ENCODE measurements at regions not wholly inside any gene's neighbourhood (a gene's known extent, or its start where the extent isn't known, plus 50 kb on each side); places are given as distances from the start of the nearest gene placed in this dataset.
"Not testable (repeated sequence)": the region's sequence is repeated elsewhere in the genome, so short reads cannot be mapped to it uniquely, and the experiment has no call there.

- TF ChIP-seq POLR2A (IDR thresholded peaks at IDR 0.05), result no peak
- TF ChIP-seq, protein P1, sequence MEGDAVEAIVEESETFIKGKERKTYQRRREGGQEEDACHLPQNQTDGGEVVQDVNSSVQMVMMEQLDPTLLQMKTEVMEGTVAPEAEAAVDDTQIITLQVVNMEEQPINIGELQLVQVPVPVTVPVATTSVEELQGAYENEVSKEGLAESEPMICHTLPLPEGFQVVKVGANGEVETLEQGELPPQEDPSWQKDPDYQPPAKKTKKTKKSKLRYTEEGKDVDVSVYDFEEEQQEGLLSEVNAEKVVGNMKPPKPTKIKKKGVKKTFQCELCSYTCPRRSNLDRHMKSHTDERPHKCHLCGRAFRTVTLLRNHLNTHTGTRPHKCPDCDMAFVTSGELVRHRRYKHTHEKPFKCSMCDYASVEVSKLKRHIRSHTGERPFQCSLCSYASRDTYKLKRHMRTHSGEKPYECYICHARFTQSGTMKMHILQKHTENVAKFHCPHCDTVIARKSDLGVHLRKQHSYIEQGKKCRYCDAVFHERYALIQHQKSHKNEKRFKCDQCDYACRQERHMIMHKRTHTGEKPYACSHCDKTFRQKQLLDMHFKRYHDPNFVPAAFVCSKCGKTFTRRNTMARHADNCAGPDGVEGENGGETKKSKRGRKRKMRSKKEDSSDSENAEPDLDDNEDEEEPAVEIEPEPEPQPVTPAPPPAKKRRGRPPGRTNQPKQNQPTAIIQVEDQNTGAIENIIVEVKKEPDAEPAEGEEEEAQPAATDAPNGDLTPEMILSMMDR (IDR thresholded peaks at IDR 0.05), result no peak
- intact Hi-C loops (cut with DNase I; ENCODE audit: low total_unique reads), result no loop called here
- 83 to 84% methylated on average over 3 of the region's 3 CpGs for WGBS, 2 donors
- no peaks in the 10 kb centered on the region for H3K9me3 ChIP-seq
- H3K27me3 ChIP-seq, result no peaks in the 10 kb centered on the region
- no peaks in the 10 kb centered on the region for H3K36me3 ChIP-seq (ENCODE audit: low read depth, missing control alignments)
- H3K27ac ChIP-seq, result no peak overlapping the region
- no peak overlapping the region for H3K4me3 ChIP-seq
- H3K4me1 ChIP-seq, result no peaks in the 10 kb centered on the region
- DNase-seq, result no peak
Measured at GRCh38 chr16:21341101-21341500, 63.0 kb upstream of the CRYM start.

- Histone ChIP-seq H3K9me3 (no peaks in the 10 kb centered on the region), H3K4me3 (no peak overlapping the region), H3K4me1 (no peaks in the 10 kb centered on the region), H3K36me3 (ENCODE audit: low read depth, missing control alignments) (no peaks in the 10 kb centered on the region), H3K27me3 (no peaks in the 10 kb centered on the region), H3K27ac (no peak overlapping the region)
- no peak for DNase-seq
- intact Hi-C loops (cut with DNase I; ENCODE audit: low total_unique reads), result no loop called here
- TF ChIP-seq, protein P1 (IDR thresholded peaks at IDR 0.05), result no peak
- TF ChIP-seq POLR2A (IDR thresholded peaks at IDR 0.05), result no peak
Measured at GRCh38 chr16:21339941-21340340, 61.9 kb upstream of the CRYM start.

- H3K27me3 ChIP-seq, result no peaks in the 10 kb centered on the region
- WGBS, 2 donors, result 90 to 94% methylated on average over 4 of the region's 4 CpGs
- DNase-seq, result no peak
- no peaks in the 10 kb centered on the region for H3K36me3 ChIP-seq (ENCODE audit: low read depth, missing control alignments)
- H3K4me1 ChIP-seq, result no peaks in the 10 kb centered on the region
- intact Hi-C loops (cut with DNase I; ENCODE audit: low total_unique reads), result no loop called here
- no peak for TF ChIP-seq POLR2A (IDR thresholded peaks at IDR 0.05)
- TF ChIP-seq, protein P1 (IDR thresholded peaks at IDR 0.05), result no peak
- no peak overlapping the region for H3K27ac ChIP-seq
- H3K9me3 ChIP-seq, result no peaks in the 10 kb centered on the region
- H3K4me3 ChIP-seq, result no peak overlapping the region
Measured at GRCh38 chr16:21339269-21339641, 61.2 kb upstream of the CRYM start.

- Histone ChIP-seq H3K27me3 (no peaks in the 10 kb centered on the region), H3K4me3 (no peak overlapping the region), H3K36me3 (ENCODE audit: low read depth, missing control alignments) (no peaks in the 10 kb centered on the region), H3K9me3 (no peaks in the 10 kb centered on the region), H3K4me1 (no peaks in the 10 kb centered on the region), H3K27ac (no peak overlapping the region)
- TF ChIP-seq, protein P1 (IDR thresholded peaks at IDR 0.05), result no peak
- TF ChIP-seq POLR2A (IDR thresholded peaks at IDR 0.05), result no peak
- DNase-seq, result no peak
- 91 to 93% methylated on average over 6 of the region's 6 CpGs for WGBS, 2 donors
- intact Hi-C loops (cut with DNase I; ENCODE audit: low total_unique reads), result no loop called here
Measured at GRCh38 chr16:21338537-21339268, 60.6 kb upstream of the CRYM start.

- no peaks in the 10 kb centered on the region for H3K9me3 ChIP-seq
Measured at GRCh38 chr16:21336231-21336630, 58.1 kb upstream of the CRYM start.

DNA sequence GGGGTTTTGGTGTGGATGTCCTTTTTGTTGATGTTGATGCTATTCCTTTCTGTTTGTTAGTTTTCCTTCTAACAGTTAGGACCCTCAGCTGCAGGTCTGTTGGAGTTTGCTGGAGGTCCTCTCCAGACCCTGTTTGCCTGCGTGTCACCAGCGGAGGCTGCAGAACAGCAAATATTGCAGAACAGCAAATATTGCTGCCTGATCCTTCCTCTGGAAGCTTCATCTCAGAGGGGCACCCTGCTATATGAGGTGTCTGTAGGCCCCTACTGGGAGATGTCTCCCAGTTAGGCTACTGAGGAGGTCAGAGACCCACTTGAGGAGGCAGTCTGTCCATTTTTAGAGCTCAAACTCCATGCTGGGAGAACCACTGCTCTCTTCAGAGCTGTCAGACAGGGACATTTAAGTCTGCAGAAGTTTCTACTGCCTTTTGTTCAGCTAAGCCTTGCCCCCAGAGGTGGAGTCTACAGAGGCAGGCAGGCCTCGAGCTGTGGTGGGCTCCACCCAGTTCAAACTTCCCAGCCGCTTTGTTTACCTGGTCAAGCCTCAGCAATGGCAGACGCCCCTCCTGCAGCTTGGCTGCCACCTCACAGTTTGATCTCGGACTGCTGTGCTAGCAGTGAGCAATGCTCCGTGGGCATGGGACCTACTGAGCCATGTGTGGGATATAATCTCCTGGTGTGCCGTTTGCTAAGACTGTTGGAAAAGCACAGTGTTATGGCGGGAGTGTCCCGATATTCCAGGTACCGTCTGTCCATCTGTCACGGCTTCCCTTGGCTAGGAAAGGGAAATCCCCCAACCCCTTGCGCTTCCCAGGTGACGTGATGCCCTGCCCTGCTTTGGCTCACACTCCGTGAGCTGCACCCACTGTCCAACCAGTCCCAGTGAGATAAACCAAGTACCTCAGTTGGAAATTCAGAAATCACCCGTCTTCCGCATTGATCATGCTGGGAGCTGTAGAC, 56.4 kb upstream of the CRYM start:
- H3K27ac ChIP-seq; H3K9me3 ChIP-seq; H3K4me3 ChIP-seq; DNase-seq; H3K36me3 ChIP-seq (ENCODE audit: low read depth, missing control alignments); H3K27me3 ChIP-seq; intact Hi-C loops (cut with DNase I; ENCODE audit: low total_unique reads); H3K4me1 ChIP-seq: not testable (repeated sequence)
- WGBS, 2 donors, result 90 to 92% methylated on average over 15 to 17 of the region's 17 CpGs

More at GRCh38 chr16:21336231-21336630, 58.1 kb upstream of the CRYM start:
- Histone ChIP-seq H3K27ac (no peak overlapping the region), H3K4me3 (no peak overlapping the region), H3K27me3 (no peaks in the 10 kb centered on the region), H3K4me1 (no peaks in the 10 kb centered on the region), H3K36me3 (ENCODE audit: low read depth, missing control alignments) (no peaks in the 10 kb centered on the region)
- TF ChIP-seq, protein P1 (IDR thresholded peaks at IDR 0.05), result no peak
- no peak for TF ChIP-seq POLR2A (IDR thresholded peaks at IDR 0.05)
- WGBS, 2 donors, result 85 to 94% methylated on average over 2 of the region's 2 CpGs
- intact Hi-C loops (cut with DNase I; ENCODE audit: low total_unique reads), result no loop called here
- DNase-seq, result no peak

- WGBS, 2 donors, result 97 to 98% methylated on average over 11 of the region's 11 CpGs
- H3K4me1 ChIP-seq; H3K27me3 ChIP-seq; H3K4me3 ChIP-seq; intact Hi-C loops (cut with DNase I; ENCODE audit: low total_unique reads); H3K36me3 ChIP-seq (ENCODE audit: low read depth, missing control alignments); H3K27ac ChIP-seq; H3K9me3 ChIP-seq; DNase-seq: not testable (repeated sequence)
Measured at GRCh38 chr16:21333683-21334082, 55.6 kb upstream of the CRYM start.
